Parathyroid adenoma (tissue), 2 donors: ENCODE measurements at regions not wholly inside any gene's neighbourhood (a gene's known extent, or its start where the extent isn't known, plus 50 kb on each side); places are given as distances from the start of the nearest gene placed in this dataset.
A peak's percentile ranks its signal among the peaks of the same experiment; 100 is the strongest.

Experiments used
- H2AFZ ChIP-seq: fragments of 300-600 bp; sonication (generic); one replicate; pipeline ENCODE4 v1.7.0; 2017; ENCODE audit warnings: antibody characterized with exemption, mild to moderate bottlenecking
- H3K27ac ChIP-seq: fragments of 300-600 bp; sonication (generic); one replicate; pipeline ENCODE4 v1.7.0; 2017
- H3K27me3 ChIP-seq: fragments of 300-600 bp; sonication (generic); one replicate; pipeline ENCODE4 v1.7.0; 2017; ENCODE audit warnings: low read length; ENCODE audit not compliant: control insufficient read depth, insufficient read depth
- H3K36me3 ChIP-seq: fragments of 300-600 bp; sonication (generic); one replicate; pipeline ENCODE4 v1.7.0; 2017; ENCODE audit warnings: low read length; ENCODE audit not compliant: control insufficient read depth, insufficient read depth
- H3K4me1 ChIP-seq: fragments of 300-600 bp; sonication (generic); one replicate; pipeline ENCODE4 v1.7.0; 2017; ENCODE audit warnings: control low read depth
- H3K4me2 ChIP-seq: fragments of 300-600 bp; sonication (generic); one replicate; pipeline ENCODE4 v1.7.0; 2017; ENCODE audit warnings: low read length
- H3K4me3 ChIP-seq: fragments of 300-600 bp; sonication (generic); one replicate; pipeline ENCODE4 v1.7.0; 2017; ENCODE audit warnings: low read depth, low read length
- H3K79me2 ChIP-seq: fragments of 300-600 bp; sonication (generic); one replicate; pipeline ENCODE4 v1.7.0; 2017; ENCODE audit warnings: control low read depth
- H3K9ac ChIP-seq: fragments of 300-600 bp; sonication (generic); one replicate; pipeline ENCODE4 v1.7.0; 2017; ENCODE audit warnings: mild to moderate bottlenecking
- H3K9me3 ChIP-seq: fragments of 300-600 bp; sonication (generic); one replicate; pipeline ENCODE4 v1.7.0; 2017; ENCODE audit warnings: low read length; ENCODE audit not compliant: control insufficient read depth
- TF ChIP-seq, protein P1 (sequence below): fragments of 300-600 bp; sonication (generic); IDR thresholded peaks from one replicate; pipeline ENCODE4 v1.7.0; 2017; ENCODE audit warnings: antibody characterized with exemption, mild to moderate bottlenecking
- donor health status: primary hyperparathyroidism.

DNA sequence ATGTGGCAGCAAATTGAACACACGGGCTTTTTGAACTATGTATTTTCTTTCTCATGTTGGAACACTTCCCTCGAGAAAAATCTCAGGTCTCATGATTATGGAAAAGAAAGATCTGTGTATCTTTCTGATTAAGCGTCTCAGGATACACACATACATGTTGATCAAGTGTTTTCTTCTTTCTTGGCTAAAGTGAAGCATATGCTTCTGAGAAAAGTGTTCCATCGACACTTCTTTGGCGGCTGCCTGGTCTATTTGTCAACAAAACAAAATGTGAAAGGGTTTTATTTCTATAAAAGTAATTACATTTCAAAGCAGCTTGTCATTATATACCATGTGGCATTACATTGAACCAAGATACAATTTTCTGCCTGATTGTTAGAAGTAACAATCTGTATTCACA is 157.5 kb downstream of the DLEU7 start:
- Histone ChIP-seq H3K4me1 (no peaks in the 10 kb centered on the region), H2AFZ (no peak overlapping the region), H3K9me3 (no peaks in the 10 kb centered on the region), H3K79me2 (no peaks in the 10 kb centered on the region), H3K36me3 (no peaks in the 10 kb centered on the region), H3K4me2 (no peak overlapping the region), H3K27me3 (no peaks in the 10 kb centered on the region), H3K27ac (peak overlapping the region; percentile 2), H3K9ac (no peak overlapping the region), H3K4me3 (no peak overlapping the region)
- TF ChIP-seq, protein P1, sequence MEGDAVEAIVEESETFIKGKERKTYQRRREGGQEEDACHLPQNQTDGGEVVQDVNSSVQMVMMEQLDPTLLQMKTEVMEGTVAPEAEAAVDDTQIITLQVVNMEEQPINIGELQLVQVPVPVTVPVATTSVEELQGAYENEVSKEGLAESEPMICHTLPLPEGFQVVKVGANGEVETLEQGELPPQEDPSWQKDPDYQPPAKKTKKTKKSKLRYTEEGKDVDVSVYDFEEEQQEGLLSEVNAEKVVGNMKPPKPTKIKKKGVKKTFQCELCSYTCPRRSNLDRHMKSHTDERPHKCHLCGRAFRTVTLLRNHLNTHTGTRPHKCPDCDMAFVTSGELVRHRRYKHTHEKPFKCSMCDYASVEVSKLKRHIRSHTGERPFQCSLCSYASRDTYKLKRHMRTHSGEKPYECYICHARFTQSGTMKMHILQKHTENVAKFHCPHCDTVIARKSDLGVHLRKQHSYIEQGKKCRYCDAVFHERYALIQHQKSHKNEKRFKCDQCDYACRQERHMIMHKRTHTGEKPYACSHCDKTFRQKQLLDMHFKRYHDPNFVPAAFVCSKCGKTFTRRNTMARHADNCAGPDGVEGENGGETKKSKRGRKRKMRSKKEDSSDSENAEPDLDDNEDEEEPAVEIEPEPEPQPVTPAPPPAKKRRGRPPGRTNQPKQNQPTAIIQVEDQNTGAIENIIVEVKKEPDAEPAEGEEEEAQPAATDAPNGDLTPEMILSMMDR: no peak

DNA sequence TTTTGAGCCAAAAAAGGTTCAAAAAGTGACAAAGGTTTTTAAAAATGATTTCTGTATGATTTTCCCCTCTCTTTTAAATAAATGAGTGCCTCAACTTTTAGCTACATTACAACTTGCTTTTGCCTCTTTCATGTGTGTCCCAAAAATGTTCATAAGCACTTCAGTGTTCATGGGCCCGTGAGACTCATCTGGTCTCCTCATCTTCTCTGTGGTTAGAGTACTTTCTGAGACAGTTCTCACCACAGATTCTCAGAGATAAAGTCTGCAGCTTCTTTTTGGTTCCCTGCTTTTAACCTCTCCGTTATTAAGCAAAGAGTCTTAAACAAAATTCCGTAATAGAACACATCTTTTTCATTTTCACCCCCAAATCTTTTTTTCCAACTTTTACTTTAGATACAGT is 156.9 kb downstream of the DLEU7 start:
- Histone ChIP-seq H3K36me3 (no peaks in the 10 kb centered on the region), H3K4me2 (no peak overlapping the region), H3K9ac (no peak overlapping the region), H3K4me1 (no peaks in the 10 kb centered on the region), H3K4me3 (no peak overlapping the region), H3K27me3 (no peaks in the 10 kb centered on the region), H3K27ac (no peak overlapping the region), H2AFZ (no peak overlapping the region), H3K9me3 (no peaks in the 10 kb centered on the region), H3K79me2 (no peaks in the 10 kb centered on the region)
- TF ChIP-seq, protein P1: no peak

DNA sequence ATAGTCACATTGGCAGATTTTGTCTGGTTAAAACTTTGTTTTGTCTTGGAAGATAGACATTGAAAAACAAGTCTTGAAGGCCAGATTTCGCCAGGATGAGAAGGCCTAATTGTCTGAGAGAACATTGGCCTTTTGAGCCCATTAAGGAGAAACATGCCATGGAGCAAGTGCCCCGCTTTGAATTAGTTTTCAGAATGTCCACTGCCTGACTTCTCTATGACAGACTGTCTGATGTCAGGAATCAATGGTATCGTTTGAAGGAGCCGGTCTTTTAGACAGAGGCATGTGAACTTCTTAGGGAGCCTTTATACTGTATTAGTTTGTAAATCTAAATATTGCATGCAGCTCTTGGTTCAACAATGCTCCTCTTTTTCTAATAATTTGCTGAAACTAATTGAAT is 155.9 kb downstream of the DLEU7 start:
- Histone ChIP-seq H3K27ac (no peak overlapping the region), H3K36me3 (no peaks in the 10 kb centered on the region), H3K79me2 (no peaks in the 10 kb centered on the region), H3K4me1 (no peaks in the 10 kb centered on the region), H2AFZ (no peak overlapping the region), H3K4me3 (no peak overlapping the region), H3K4me2 (no peak overlapping the region), H3K9me3 (no peaks in the 10 kb centered on the region), H3K9ac (no peak overlapping the region), H3K27me3 (no peaks in the 10 kb centered on the region)
- TF ChIP-seq, protein P1: no peak

DNA sequence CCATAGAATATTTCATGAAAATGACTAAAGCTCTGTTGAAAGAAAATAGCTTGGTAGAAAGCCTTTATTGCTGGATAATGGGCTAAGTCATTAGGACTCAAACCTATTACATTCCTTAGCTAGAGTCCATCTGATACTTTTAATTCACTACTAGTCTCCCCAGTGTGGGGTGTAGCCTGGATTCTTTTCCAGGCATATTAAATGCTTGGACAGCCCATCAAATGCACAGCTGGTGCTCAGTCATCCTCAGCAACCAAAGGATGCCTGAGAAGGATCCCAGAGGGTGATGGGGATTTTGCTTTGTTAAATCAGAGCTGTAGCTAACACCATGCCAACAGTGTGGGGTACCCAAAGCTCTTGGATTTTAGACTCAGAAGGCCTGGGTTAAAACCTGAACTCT is 153.5 kb downstream of the DLEU7 start:
- Histone ChIP-seq H3K4me2 (no peak overlapping the region), H3K4me3 (no peak overlapping the region), H3K27me3 (no peaks in the 10 kb centered on the region), H3K79me2 (no peaks in the 10 kb centered on the region), H3K9ac (no peak overlapping the region), H3K9me3 (no peaks in the 10 kb centered on the region), H3K36me3 (no peaks in the 10 kb centered on the region), H3K27ac (no peak overlapping the region), H3K4me1 (no peaks in the 10 kb centered on the region), H2AFZ (no peak overlapping the region)
- TF ChIP-seq, protein P1: no peak

DNA sequence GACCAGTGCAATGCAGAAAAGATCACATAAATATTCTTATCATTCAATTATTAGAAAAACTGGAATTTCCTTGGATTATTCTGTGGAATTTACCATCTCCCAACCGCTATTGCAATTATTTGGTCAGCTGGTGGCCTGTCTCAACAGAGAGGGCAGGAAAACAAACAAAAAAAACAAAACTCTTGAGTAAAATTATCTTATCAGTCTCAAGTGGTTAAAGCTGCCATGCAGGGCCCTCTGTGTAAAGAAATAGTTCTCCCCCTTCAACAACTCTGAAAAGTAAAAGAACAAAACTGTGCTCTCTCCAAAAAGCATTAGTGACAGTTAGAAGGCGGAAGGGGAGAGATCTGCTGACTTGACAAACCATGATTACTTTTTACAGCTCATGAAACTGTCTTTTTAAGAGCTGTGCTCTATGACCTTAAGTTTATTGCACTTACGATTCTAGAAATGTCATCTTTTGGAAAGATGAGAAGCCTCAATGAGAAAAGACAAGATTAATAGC is 152.3 kb downstream of the DLEU7 start:
- H3K36me3 ChIP-seq: no peaks in the 10 kb centered on the region
- H3K79me2 ChIP-seq: no peaks in the 10 kb centered on the region
- H3K27ac ChIP-seq: no peak overlapping the region
- H3K27me3 ChIP-seq: no peaks in the 10 kb centered on the region
- H2AFZ ChIP-seq: no peak overlapping the region
- H3K9ac ChIP-seq: no peak overlapping the region
- peak overlapping the region; percentile 3 for H3K4me2 ChIP-seq
- no peak overlapping the region for H3K4me3 ChIP-seq
- TF ChIP-seq, protein P1: no peak
- H3K9me3 ChIP-seq: no peaks in the 10 kb centered on the region
- no peaks in the 10 kb centered on the region for H3K4me1 ChIP-seq
